ENCODE measurements at regions not wholly inside any gene's neighbourhood (a gene's known extent, or its start where the extent isn't known, plus 50 kb on each side); places are given as distances from the start of the nearest gene placed in this dataset.
A peak's percentile ranks its signal among the peaks of the same experiment; 100 is the strongest.
"Not testable (repeated sequence)": the region's sequence is repeated elsewhere in the genome, so short reads cannot be mapped to it uniquely, and the experiment has no call there.

- no peak overlapping the region for H3K4me3 Mint-ChIP-seq
- peaks cover 25% of the 10 kb centered on the region for H3K27me3 Mint-ChIP-seq
- peaks cover 7% of the 10 kb centered on the region for H3K36me3 Mint-ChIP-seq
- no peak for ATAC-seq
- peaks cover 3% of the 10 kb centered on the region for H3K9me3 Mint-ChIP-seq
- peaks cover 18% of the 10 kb centered on the region for H3K4me1 Mint-ChIP-seq
- no peak overlapping the region for H3K27ac Mint-ChIP-seq
Observed at GRCh38 chr6:135658481-135658880, 160.9 kb upstream of the AHI1 start.

GRCh38 chr6:135658916-135659315 is 161.4 kb upstream of the AHI1 start:
- no peak overlapping the region for H3K4me3 Mint-ChIP-seq
- H3K27ac Mint-ChIP-seq: no peak overlapping the region
- H3K4me1 Mint-ChIP-seq: peaks cover 18% of the 10 kb centered on the region
- peaks cover 27% of the 10 kb centered on the region for H3K27me3 Mint-ChIP-seq
- peaks cover 3% of the 10 kb centered on the region for H3K9me3 Mint-ChIP-seq
- peaks cover 5% of the 10 kb centered on the region for H3K36me3 Mint-ChIP-seq
- no peak for ATAC-seq

GRCh38 chr6:135664527-135664926 is 167.0 kb upstream of the AHI1 start:
- H3K27ac Mint-ChIP-seq: no peak overlapping the region
- ATAC-seq: no peak
- H3K27me3 Mint-ChIP-seq: peaks cover 44% of the 10 kb centered on the region

GRCh38 chr6:135665935-135666334 is 168.4 kb upstream of the AHI1 start:
- no peak for ATAC-seq
- no peaks in the 10 kb centered on the region for H3K36me3 Mint-ChIP-seq
- H3K4me3 Mint-ChIP-seq: no peak overlapping the region
- H3K4me1 Mint-ChIP-seq: no peaks in the 10 kb centered on the region
- H3K27me3 Mint-ChIP-seq: peaks cover 44% of the 10 kb centered on the region
- no peak overlapping the region for H3K27ac Mint-ChIP-seq
- peaks cover 3% of the 10 kb centered on the region for H3K9me3 Mint-ChIP-seq

More at GRCh38 chr6:135664527-135664926, 167.0 kb upstream of the AHI1 start:
- H3K9me3 Mint-ChIP-seq: peaks cover 3% of the 10 kb centered on the region
- H3K36me3 Mint-ChIP-seq: no peaks in the 10 kb centered on the region
- no peaks in the 10 kb centered on the region for H3K4me1 Mint-ChIP-seq
- H3K4me3 Mint-ChIP-seq: no peak overlapping the region

GRCh38 chr6:135667691-135668455 is 170.3 kb upstream of the AHI1 start:
- Mint-ChIP-seq H3K4me3 (no peak overlapping the region), H3K27ac (no peak overlapping the region), H3K9me3 (peaks cover 3% of the 10 kb centered on the region), H3K36me3 (no peaks in the 10 kb centered on the region), H3K4me1 (no peaks in the 10 kb centered on the region), H3K27me3 (peaks cover 25% of the 10 kb centered on the region)
- ATAC-seq: no peak

- Mint-ChIP-seq H3K27ac (no peak overlapping the region), H3K4me1 (no peaks in the 10 kb centered on the region), H3K4me3 (no peak overlapping the region), H3K9me3 (no peaks in the 10 kb centered on the region), H3K36me3 (no peaks in the 10 kb centered on the region), H3K27me3 (peaks cover 9% of the 10 kb centered on the region)
- no peak for ATAC-seq
Observed at GRCh38 chr6:135672256-135672655, 174.7 kb upstream of the AHI1 start.

- H3K4me1 Mint-ChIP-seq: no peaks in the 10 kb centered on the region
- H3K36me3 Mint-ChIP-seq: no peaks in the 10 kb centered on the region
- no peaks in the 10 kb centered on the region for H3K9me3 Mint-ChIP-seq
- H3K27ac Mint-ChIP-seq: no peak overlapping the region
- H3K27me3 Mint-ChIP-seq: no peaks in the 10 kb centered on the region
- no peak for ATAC-seq
- H3K4me3 Mint-ChIP-seq: no peak overlapping the region
Observed at GRCh38 chr6:135673501-135674309, 176.2 kb upstream of the AHI1 start.

- no peaks in the 10 kb centered on the region for H3K36me3 Mint-ChIP-seq
- no peaks in the 10 kb centered on the region for H3K9me3 Mint-ChIP-seq
- H3K4me1 Mint-ChIP-seq: no peaks in the 10 kb centered on the region
- no peak overlapping the region for H3K4me3 Mint-ChIP-seq
- ATAC-seq: no peak
- H3K27me3 Mint-ChIP-seq: no peaks in the 10 kb centered on the region
- peak overlapping the region; percentile 29 for H3K27ac Mint-ChIP-seq
Observed at GRCh38 chr6:135675026-135675425, 176.5 kb upstream of the PDE7B start.

- H3K4me3 Mint-ChIP-seq: no peak overlapping the region
- no peaks in the 10 kb centered on the region for H3K9me3 Mint-ChIP-seq
- peak; percentile 72 for ATAC-seq
- H3K27ac Mint-ChIP-seq: peak overlapping the region; percentile 29
- H3K27me3 Mint-ChIP-seq: no peaks in the 10 kb centered on the region
- no peaks in the 10 kb centered on the region for H3K4me1 Mint-ChIP-seq
- H3K36me3 Mint-ChIP-seq: no peaks in the 10 kb centered on the region
Observed at GRCh38 chr6:135675862-135676261, 175.6 kb upstream of the PDE7B start.

GRCh38 chr6:135680964-135681913 is 170.3 kb upstream of the PDE7B start:
- Mint-ChIP-seq H3K9me3 (no peaks in the 10 kb centered on the region), H3K27ac (no peak overlapping the region), H3K4me1 (no peaks in the 10 kb centered on the region), H3K27me3 (no peaks in the 10 kb centered on the region), H3K4me3 (no peak overlapping the region), H3K36me3 (no peaks in the 10 kb centered on the region)
- no peak for ATAC-seq

- Mint-ChIP-seq H3K4me1 (peaks cover 20% of the 10 kb centered on the region), H3K27ac (no peak overlapping the region), H3K27me3 (no peaks in the 10 kb centered on the region), H3K4me3 (no peak overlapping the region), H3K9me3 (peaks cover 3% of the 10 kb centered on the region), H3K36me3 (no peaks in the 10 kb centered on the region)
- ATAC-seq: no peak
Observed at GRCh38 chr6:135686784-135687301, 164.7 kb upstream of the PDE7B start.

GRCh38 chr6:135688476-135688875 is 163.0 kb upstream of the PDE7B start:
- not testable (repeated sequence) for H3K4me3 Mint-ChIP-seq, H3K36me3 Mint-ChIP-seq, ATAC-seq, H3K9me3 Mint-ChIP-seq, H3K27me3 Mint-ChIP-seq
- Mint-ChIP-seq H3K4me1 (peaks cover 20% of the 10 kb centered on the region), H3K27ac (peak overlapping the region; percentile 29)

- no peak overlapping the region for H3K27ac Mint-ChIP-seq
- H3K36me3 Mint-ChIP-seq: no peaks in the 10 kb centered on the region
- H3K4me3 Mint-ChIP-seq: no peak overlapping the region
- ATAC-seq: no peak
- peaks cover 16% of the 10 kb centered on the region for H3K4me1 Mint-ChIP-seq
- peaks cover 3% of the 10 kb centered on the region for H3K9me3 Mint-ChIP-seq
- no peaks in the 10 kb centered on the region for H3K27me3 Mint-ChIP-seq
Observed at GRCh38 chr6:135692426-135692825, 159.1 kb upstream of the PDE7B start.

- Mint-ChIP-seq H3K36me3 (no peaks in the 10 kb centered on the region), H3K27me3 (no peaks in the 10 kb centered on the region), H3K4me1 (peaks cover 10% of the 10 kb centered on the region), H3K27ac (no peak overlapping the region), H3K9me3 (peaks cover 2% of the 10 kb centered on the region), H3K4me3 (no peak overlapping the region)
- no peak for ATAC-seq
Observed at GRCh38 chr6:135693811-135694370, 157.6 kb upstream of the PDE7B start.

All from stimulated activated memory B cell treated with anti-CD40 and anti-IgM and Interleukin-4, amounts not matched to agents 10 μg/mL and 1 μg/mL and 100 μg/mL, for 72 hours (primary cell).